M059J (cell line): ENCODE measurements at regions not wholly inside any gene's neighbourhood (a gene's known extent, or its start where the extent isn't known, plus 50 kb on each side); places are given as distances from the start of the nearest gene placed in this dataset.
A peak's percentile ranks its signal among the peaks of the same experiment; 100 is the strongest.

Experiments
- DNase-seq: peaks from one replicate; pipeline ENCODE4 v3.0.0-alpha.2; 2012; ENCODE audit warnings: low read depth

DNA sequence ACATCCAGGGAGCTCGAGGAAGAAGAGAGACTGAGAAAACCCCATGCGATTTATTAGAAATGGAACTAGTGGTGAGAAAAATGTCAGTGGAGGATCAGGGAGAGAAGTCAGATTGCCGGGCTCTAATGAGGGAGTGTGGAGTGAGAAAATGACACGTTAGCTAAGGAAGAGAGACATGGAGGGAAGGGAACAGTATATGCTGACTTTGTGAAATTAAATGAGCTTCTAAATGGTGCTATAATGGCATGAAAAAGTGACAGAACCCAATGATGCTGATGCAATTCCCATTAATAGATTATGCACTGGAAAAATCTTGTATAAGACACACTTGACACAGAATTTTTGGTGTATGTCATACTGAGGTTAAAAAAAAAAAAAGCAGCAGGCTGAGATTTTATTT, 112.6 kb downstream of the HSPH1 start:
- no peak for DNase-seq

DNA sequence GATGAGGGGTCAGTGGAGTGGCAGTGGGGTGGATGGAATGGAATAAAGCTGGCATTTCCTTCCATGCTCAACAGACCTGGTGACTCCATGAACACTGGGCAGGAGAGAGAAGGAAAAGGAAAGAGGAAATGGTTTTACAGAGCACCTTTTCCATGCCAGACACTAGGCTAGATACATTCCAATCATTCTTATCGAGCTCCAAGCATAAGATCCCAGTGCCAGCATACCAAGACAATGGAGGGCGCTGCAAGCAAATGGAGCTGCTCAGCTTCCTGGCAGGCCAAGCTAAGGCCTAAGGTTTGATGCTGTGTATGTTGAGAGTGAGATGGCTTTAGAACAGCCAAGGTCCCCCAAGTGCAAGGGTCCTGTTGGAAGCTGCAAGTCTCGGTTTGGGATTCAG, 113.2 kb downstream of the HSPH1 start:
- peak; percentile 66 for DNase-seq

DNA sequence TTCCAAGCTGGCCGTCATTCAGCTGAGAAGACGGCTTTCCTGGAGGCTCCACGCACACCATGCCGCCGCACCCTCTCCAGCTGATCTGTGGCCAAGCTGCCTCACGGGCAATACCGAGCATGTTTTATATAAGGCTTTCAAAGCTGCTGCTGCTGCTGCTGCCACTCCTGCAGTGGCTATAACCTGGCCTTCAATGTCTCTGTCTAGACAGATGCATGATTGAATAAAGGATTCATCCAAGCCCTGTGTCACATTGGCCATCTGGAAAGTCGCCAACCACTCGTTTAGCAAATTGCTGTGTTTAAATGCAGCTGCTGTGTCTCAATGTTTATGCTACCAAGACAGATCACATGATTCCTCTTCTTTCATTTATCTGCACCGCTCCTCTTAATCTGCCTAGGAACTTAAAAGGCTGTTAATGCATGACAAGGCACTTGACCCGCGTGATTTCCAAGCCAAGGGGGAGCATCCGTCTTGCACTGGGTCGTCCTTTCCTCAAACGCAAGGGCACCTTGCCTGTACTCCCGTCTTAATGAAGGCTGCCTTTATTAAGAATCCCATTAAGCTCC, 114.3 kb downstream of the TEX26 start:
- peak; percentile 68 for DNase-seq

DNA sequence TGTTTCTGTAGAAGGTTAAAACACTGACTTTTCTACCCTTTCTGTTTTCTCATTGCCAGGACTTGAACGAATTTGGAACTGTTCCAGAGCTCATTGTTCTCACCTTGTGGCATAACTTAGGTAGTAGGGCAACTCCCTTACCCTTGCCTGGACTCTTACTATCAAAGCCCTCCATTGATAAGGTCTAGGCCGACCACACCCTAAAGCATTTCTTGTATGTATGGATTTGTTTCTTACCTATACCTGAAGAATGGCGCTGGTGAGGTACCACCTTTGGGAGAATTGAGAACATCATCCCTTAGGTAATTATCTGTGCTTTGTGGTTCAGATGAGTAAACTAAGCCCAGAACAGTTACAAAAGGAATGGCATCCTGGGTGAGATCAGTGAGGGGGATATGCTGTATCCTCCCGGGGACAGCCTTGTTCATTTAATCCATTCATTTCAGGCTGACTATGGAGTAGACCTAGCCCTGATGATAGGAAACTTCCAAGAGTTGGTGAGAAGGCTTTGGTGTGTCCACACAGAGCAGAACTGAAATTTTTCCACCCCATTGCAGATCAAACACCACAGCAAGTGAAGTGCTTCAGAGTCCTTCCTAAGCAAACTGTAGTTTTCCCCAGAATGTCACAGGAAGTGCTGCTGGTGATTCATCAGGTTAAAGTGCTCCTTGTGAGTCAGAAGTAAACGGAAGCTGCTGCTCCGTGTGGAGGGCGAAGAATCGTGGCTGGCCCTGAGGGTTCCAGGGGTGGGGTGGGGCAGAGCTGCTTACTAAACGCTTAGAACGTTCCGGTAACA, 113.0 kb downstream of the TEX26 start:
- DNase-seq = peak; percentile 95

DNA sequence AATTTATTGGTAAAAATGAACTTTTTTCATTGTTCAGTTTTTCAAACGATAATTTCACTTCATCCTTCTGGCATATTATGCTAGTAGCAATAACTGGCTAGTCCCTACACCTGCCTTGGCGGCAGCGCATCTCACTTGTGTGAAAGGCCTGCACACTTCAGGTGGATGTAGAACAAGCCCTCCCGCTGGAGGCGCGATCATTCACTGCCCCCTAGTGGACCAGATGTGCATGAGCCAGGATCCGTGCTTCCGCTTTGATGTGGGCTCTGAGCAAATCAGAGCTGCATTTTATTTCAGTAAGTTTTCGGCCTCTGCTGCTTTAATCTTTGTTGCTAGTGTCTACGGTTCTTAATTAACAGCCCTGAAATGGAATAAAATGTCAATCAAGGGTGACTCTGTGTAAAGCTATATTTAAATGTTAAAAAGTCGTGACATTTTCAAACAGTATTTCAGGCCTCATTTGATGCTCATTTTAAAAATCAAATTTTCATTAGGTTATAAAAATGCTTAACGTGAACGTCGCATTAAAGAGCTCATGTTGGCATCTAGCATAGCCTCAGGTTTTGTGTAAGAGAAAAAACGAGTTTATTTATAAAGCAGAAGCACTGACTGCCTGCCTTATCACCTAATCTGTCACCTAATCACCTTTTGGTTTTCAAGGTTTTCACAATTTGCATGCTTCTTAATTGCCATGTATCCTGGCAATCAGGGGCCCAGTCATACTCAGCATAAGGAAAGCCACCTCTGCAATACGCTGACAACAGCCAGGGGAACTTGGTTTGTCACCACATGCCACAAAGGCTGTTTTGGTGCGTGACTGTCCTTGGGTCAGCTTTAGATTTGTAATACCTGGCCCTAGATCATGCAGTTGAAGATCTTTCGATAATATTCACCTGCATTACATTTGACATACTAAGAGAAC, 112.2 kb downstream of the TEX26 start:
- peak; percentile 73 for DNase-seq

DNA sequence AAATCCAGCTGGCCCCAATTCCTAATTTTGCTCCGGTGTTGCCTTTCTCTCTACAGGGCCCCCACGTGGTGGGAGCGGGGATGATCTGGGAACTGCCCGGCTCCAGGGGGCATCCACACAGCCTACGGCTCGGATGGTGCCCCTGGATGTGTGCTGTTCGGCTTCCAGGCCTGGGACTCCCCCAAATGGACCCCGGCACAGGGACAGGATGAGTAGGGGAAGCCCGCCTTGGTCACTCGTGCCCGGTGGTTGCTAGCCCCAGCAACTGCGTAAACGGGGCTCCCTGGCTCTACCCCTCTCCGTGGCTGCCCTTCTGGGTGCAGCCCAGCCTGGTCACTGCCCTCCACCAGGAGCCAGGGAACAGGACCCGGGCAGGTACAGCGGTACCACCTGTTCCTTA, 111.5 kb downstream of the TEX26 start:
- DNase-seq = no peak

DNA sequence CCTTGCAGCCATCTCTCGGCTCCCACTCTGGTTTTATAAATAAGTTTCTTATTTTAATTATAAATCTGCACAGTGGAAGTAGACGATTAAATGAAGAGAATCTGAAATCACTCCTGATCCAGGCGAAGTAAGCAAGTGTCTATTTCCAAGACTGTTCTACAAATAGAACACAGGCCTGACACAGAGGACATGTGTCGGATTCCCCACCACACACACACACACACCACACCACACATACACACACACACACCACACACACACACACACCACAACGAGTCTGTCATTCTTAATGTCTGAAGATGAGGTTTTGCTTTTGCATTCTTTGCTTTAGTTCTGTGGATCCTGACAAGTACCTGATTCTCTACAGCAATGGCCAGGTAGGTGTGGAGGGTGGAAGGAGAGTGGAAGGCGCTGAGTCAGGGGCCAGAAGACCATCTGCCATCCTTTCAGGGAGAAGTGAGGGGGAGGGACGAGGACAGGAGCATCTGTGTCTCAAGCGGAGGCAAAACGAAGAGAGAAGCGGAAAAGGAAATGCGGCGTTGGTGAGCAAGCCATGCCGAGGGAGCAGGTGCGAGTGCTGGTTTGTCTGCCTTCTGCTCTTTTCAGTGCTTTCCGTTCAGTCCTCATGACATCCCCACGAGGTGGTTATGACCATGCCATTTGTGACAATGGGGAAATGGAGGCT, 110.2 kb downstream of the TEX26 start:
- no peak for DNase-seq

DNA sequence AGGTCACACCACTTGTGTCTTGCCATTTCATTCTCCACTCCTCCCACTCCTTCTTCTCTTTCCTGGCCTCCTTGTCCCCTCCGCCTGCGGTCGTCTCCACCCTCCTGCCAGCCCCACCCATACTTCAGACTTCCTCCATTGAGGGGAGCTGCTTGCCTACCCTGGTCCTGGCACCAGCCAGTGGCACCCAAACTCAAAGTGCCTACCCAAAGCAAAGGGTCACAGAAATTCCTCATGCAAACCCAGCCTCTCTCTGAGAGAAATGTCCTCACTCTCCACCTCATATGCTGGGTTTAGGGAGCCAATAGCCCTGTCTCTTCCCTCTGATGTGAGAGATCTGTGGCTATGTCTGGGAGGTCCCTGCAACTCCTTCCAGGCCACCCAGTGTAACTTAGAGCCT, 109.6 kb downstream of the TEX26 start:
- DNase-seq = no peak

DNA sequence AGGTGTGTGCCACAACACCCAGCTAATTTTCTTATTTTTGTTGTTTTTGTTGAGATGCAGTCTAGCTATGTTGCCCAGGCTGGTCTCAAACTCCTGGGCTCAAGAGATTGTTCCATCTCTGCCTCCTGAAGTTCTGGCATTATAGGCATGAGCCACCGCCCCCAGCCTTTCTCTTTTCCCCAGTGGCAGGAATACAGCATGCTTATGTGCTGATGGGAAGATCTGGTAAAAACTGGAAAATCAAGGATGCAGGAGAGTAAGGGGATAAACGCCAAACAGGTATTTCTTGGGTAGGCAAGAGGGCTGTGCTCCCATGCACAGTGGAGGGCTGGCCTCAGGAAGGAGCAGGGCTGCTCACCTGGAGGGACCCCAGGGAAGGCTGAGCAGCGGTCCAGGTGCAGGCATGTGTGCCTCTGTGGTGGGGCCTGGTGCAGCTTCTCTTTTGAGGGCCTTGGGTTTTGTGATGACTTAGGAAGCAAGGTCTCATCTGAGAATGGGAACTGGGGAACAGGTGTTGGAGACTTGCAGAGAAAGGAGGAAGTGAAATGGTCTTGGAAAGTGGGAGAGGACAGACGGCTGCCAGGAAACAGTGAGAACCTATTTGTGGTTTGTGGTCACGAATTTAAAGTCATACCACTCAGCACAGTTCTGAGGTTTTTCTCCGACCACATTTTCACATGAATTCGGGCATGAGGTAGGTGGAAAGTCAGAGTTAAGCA, 106.5 kb downstream of the TEX26 start:
- peak; percentile 82 for DNase-seq

DNA sequence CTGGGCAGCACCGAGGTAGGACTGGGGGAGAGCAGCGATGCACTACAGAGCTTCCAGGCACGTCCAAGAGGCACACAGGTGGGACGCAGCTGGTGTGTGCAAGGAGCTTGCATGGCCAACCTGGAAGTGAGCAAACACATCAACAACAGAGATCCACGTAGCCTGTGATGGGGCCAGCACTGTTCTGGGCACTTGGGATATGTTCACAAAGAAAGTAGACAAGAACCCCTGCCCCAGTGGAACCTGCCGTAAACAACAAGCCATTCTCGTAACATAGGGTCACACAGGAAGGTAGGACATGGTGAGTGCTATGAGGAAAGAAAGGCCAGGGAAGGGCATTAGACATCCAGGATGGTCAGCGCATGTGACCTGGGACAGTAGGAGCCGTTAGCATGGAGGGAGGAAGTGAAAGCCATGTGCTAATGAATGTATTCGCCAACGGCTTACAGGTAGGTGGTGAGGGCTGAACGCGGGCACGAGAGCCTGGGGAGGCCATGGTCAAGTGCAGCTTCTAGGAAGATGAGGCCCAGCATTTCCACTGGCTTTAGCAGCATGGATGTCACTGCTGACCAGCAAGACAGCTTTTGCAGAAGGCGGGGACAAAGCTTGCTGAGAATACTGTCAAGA, 105.5 kb downstream of the TEX26 start:
- DNase-seq = no peak

DNA sequence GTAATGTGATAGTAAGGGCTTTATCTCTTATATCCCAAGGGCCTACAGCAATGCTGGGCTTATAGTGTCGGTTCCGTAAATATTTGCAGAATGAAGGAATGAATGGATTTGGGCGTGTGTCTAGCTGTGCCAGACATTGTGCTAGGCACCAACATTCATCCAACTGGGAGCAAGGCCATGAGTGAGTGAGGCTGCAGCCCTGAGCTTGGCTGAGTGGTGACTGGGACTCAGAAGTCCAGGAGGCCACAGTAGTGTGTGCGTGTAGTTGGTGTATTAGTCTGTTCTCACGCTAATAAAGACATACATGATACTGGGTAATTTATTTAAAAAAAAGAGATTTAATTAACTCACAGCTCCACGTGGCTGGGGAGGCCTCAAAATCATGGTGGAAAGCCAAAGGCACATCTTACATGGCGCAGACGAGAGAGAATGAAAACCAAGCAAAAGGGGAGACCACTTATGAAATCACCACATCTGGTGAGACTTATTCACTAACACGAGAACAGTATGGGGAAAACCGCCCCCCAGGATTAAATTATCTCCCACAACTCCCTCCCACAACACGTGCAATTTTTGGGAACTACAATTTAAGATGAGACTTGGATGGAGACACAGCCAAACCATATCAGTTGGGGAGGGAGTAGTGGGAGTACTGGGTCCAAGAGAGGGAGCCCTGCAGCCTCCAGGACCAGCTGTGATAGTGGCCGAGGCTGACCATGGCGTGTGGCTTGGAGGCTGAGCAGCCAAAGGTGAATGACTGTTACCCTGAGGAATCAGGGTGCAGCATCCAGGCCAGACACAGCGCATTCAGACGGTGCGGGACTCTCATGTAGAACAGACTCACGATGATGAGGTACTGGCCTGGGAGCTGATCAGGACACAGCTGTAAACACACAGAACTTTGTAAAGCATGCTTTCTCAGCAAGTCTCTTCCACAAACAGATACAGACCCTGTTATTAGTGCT, 104.6 kb downstream of the TEX26 start:
- DNase-seq = no peak

DNA sequence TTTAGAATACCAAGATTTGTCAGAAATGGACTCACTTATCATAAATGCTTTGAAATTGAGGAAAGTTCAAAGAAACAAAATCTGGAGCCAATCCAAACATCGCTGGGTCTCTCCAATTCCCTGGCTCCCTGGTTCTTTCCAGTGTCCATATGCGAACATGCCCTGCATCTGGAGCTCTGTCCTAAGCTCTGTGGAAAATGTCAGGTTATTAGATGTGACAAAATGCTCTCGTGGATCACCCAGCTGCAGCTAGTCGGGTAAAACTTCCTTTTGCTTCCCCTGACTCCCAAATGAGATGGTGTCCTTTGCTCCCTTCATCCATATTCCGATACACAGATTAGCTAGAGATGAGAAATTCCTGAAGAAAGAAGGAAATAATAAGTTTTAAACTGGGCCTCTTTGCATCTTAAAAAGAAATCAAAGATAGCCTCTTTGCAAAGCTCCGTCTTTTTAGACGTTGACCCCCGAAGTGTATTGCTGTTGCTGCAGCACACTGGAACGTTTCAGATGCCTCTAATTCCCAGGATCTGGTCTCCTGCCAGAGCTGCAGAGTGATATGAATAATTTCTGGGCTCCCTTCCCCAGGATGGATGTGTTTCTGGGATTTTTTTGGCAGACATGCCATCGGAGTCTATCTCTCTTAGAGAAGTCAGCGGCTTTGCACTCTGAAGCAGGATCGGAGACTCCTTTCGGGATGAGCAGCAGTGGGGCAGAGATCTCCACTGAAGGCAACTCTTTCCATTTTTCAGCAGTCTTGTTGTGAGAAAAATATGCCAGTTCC, 102.9 kb downstream of the TEX26 start:
- DNase-seq = no peak

DNA sequence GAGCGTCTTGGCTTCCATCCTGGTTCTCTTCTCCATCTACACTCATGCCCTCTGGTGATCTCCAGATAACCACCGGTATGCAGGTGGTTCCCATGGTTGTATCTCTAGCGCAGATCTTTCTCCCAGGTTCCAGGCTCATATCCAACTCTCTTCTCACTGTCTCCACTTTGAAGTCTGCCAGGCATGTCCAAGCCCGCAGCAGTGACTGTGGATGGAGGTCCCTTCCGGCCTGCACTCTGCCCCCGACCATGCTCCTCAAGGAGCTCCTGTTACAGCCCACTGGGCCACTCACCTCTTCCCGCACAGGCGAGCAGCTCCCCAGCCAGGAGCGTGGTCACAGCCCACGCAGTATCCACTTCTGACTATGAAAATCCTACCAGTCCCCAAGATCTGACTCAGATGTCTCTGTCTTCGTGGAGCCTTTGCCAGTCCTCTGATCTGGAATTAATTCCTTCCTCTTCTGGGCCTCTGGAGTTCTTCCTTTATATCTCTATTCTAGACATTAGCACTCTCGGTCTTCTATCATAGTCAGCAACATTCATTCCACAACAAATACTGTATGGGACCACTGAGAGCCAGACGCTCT, 100.2 kb downstream of the TEX26 start:
- peak; percentile 6 for DNase-seq

DNA sequence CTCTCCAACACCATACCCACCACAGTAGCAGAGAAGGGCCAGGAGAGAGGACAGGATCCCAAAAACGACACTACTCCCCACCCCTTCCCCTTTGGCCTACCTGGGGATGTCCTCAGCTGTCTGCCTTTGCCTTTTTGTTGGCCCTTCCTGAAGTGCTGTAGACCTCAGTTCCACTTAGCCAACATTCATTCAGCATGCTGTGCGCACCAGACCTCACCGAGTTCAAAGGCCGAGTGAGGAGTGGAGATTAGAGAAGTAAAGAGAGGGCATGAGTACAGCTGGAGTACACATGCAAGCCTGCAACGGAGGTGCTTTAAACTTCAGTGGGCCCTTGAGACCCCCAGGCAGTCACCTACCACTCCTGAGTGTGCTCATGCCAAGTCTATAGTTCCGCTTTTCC, 99.0 kb downstream of the TEX26 start:
- no peak for DNase-seq

DNA sequence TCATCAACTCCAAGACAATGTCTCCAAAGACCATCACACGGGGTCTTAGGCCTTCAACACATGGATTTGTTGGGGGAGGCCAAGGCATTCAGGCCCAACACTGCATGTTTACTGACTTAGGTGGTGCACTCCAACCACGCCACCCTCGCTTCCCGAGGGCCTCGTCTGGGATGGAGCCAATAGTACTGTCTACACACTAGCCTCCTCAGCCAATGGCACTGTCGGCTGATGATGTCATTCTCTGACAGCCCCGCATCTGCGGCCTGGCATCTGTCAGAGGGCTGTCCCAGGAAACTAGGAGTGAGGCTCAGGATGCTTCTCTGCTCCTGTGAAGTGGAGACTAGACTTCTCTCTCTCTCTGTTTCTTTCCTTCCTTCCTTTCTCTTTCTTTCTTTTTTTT, 96.6 kb downstream of the TEX26 start:
- DNase-seq = no peak

DNA sequence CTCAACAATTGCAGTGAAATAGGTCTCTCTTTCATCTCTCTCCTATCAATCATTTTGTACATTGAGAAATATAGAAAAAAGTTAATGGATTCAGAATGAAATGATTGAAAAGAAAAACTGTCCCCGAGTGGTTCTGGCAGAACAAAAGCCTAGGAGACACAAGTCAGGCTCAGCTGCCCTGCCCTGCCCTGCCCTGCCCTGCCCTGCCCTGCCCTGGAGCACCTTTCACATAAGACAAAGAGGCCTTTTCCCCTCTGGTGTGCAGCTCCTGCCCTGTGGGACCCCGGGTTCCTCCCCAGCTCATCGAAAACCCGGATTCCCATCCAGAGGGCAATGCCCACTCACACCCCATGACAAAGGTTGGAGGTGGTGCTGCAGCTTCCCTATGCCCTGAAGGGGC, 94.7 kb downstream of the TEX26 start:
- no peak for DNase-seq
